ENCODE measurements at regions not wholly inside any gene's neighbourhood (a gene's known extent, or its start where the extent isn't known, plus 50 kb on each side); places are given as distances from the start of the nearest gene placed in this dataset.

DNA sequence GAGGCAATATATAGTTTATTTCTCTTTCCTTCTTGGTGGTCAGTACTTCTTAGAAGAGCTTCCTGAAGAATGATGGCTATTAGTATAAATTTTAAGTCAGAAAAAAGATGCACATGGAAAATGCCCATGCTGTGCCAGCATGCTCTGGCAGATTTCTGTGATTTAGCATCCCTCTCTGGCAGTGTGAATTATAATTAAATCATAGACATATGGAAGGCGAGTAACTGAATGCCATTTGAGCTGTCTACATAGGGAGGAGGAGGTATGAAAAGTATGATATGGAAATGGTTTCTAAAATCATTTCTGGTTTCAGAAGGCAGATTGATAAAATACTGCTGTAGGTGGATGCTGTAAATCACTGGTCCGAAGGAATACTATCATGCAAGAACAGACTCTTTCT lies 754.9 kb upstream of the LRATD1 start (continued):
- TF ChIP-seq, protein P1, sequence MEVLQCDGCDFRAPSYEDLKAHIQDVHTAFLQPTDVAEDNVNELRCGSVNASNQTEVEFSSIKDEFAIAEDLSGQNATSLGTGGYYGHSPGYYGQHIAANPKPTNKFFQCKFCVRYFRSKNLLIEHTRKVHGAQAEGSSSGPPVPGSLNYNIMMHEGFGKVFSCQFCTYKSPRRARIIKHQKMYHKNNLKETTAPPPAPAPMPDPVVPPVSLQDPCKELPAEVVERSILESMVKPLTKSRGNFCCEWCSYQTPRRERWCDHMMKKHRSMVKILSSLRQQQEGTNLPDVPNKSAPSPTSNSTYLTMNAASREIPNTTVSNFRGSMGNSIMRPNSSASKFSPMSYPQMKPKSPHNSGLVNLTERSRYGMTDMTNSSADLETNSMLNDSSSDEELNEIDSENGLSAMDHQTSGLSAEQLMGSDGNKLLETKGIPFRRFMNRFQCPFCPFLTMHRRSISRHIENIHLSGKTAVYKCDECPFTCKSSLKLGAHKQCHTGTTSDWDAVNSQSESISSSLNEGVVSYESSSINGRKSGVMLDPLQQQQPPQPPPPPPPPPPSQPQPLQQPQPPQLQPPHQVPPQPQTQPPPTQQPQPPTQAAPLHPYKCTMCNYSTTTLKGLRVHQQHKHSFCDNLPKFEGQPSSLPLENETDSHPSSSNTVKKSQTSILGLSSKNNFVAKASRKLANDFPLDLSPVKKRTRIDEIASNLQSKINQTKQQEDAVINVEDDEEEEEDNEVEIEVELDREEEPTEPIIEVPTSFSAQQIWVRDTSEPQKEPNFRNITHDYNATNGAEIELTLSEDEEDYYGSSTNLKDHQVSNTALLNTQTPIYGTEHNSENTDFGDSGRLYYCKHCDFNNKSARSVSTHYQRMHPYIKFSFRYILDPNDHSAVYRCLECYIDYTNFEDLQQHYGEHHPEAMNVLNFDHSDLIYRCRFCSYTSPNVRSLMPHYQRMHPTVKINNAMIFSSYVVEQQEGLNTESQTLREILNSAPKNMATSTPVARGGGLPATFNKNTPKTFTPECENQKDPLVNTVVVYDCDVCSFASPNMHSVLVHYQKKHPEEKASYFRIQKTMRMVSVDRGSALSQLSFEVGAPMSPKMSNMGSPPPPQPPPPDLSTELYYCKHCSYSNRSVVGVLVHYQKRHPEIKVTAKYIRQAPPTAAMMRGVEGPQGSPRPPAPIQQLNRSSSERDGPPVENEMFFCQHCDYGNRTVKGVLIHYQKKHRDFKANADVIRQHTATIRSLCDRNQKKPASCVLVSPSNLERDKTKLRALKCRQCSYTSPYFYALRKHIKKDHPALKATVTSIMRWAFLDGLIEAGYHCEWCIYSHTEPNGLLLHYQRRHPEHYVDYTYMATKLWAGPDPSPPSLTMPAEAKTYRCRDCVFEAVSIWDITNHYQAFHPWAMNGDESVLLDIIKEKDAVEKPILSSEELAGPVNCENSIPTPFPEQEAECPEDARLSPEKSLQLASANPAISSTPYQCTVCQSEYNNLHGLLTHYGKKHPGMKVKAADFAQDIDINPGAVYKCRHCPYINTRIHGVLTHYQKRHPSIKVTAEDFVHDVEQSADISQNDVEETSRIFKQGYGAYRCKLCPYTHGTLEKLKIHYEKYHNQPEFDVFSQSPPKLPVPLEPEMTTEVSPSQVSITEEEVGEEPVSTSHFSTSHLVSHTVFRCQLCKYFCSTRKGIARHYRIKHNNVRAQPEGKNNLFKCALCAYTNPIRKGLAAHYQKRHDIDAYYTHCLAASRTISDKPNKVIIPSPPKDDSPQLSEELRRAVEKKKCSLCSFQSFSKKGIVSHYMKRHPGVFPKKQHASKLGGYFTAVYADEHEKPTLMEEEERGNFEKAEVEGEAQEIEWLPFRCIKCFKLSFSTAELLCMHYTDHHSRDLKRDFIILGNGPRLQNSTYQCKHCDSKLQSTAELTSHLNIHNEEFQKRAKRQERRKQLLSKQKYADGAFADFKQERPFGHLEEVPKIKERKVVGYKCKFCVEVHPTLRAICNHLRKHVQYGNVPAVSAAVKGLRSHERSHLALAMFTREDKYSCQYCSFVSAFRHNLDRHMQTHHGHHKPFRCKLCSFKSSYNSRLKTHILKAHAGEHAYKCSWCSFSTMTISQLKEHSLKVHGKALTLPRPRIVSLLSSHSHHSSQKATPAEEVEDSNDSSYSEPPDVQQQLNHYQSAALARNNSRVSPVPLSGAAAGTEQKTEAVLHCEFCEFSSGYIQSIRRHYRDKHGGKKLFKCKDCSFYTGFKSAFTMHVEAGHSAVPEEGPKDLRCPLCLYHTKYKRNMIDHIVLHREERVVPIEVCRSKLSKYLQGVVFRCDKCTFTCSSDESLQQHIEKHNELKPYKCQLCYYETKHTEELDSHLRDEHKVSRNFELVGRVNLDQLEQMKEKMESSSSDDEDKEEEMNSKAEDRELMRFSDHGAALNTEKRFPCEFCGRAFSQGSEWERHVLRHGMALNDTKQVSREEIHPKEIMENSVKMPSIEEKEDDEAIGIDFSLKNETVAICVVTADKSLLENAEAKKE (CRISPR knock-in tag; IDR thresholded peaks at IDR 0.05): no peak

DNA sequence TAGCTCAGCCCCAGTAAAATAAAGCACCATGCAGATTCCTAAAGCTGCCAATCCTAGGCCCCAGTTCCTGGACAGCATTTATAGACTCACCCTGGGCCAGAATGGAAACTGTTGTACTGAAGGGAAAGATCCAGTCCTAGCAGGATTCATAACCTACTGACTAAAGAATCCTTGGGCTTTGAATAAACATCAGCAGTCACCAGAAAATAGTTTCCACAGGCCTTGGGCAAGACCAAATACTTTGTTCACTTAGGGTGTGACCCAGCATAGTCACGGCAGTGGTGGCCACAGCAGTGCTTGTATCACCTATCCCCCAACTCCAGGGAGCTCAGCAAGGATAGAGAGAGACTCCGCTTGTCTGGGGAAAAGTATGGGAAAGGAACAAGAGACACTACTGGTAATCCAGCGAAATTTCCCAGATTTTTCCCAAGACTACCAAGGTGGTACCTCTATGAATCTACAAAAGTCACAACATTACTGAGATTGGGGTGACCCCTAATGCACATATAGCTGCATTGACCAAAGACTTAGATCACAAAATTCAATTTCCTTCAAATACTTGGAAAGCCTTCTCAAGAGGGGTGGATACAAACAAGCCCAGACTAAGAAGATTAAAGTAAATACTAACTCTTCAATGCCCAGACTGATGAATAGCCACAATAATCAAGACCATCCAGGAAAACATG lies 748.1 kb upstream of the LRATD1 start:
- H3K27me3 Mint-ChIP-seq (ENCODE audit: insufficient read depth, low read depth, poor library complexity): no peaks in the 10 kb centered on the region
- DNase-seq (ENCODE audit: low spot score): peak; percentile 10
- H3K79me2 ChIP-seq (replicated peaks; ENCODE audit: insufficient read depth): no peaks in the 10 kb centered on the region
- H3K4me2 ChIP-seq: no peak overlapping the region
- H3K4me3 Mint-ChIP-seq: no peak overlapping the region
- no peaks in the 10 kb centered on the region for H3K9me3 Mint-ChIP-seq
- no peak overlapping the region for H3K4me3 ChIP-seq
- H3K27ac Mint-ChIP-seq: no peak overlapping the region
- TF ChIP-seq, protein P2, sequence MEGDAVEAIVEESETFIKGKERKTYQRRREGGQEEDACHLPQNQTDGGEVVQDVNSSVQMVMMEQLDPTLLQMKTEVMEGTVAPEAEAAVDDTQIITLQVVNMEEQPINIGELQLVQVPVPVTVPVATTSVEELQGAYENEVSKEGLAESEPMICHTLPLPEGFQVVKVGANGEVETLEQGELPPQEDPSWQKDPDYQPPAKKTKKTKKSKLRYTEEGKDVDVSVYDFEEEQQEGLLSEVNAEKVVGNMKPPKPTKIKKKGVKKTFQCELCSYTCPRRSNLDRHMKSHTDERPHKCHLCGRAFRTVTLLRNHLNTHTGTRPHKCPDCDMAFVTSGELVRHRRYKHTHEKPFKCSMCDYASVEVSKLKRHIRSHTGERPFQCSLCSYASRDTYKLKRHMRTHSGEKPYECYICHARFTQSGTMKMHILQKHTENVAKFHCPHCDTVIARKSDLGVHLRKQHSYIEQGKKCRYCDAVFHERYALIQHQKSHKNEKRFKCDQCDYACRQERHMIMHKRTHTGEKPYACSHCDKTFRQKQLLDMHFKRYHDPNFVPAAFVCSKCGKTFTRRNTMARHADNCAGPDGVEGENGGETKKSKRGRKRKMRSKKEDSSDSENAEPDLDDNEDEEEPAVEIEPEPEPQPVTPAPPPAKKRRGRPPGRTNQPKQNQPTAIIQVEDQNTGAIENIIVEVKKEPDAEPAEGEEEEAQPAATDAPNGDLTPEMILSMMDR (conservative IDR thresholded peaks at IDR 0.05; ENCODE audit: low read depth in 2 of 2): peak; percentile 21 to 27; a peak in 1 of 4 replicates
- no peak for TF ChIP-seq NANOG (IDR thresholded peaks at IDR 0.05; ENCODE audit: borderline replicate concordance)
- H3F3A ChIP-seq (replicated peaks; ENCODE audit: low read depth): no peaks in the 10 kb centered on the region
- H3K4me1 Mint-ChIP-seq: no peaks in the 10 kb centered on the region
- no peaks in the 10 kb centered on the region for H3K9me2 ChIP-seq (ENCODE audit: insufficient read depth)
- H4K20me1 ChIP-seq (replicated peaks; ENCODE audit: insufficient read depth): no peaks in the 10 kb centered on the region
- H3K36me3 ChIP-seq (ENCODE audit: insufficient read depth): no peaks in the 10 kb centered on the region
- H2AFZ ChIP-seq: no peak overlapping the region
- no peaks in the 10 kb centered on the region for H3K4me1 ChIP-seq (ENCODE audit: insufficient read depth)
- no peak for ATAC-seq
- no peak overlapping the region for H3K27ac ChIP-seq (ENCODE audit: low read depth)
- no peaks in the 10 kb centered on the region for H3K36me3 Mint-ChIP-seq (ENCODE audit: low read depth)
- H3K27me3 ChIP-seq (ENCODE audit: insufficient read depth): no peaks in the 10 kb centered on the region
